HG03097 (cell line): ENCODE measurements at regions not wholly inside any gene's neighbourhood (a gene's known extent, or its start where the extent isn't known, plus 50 kb on each side); places are given as distances from the start of the nearest gene placed in this dataset.
"Not testable (repeated sequence)": the region's sequence is repeated elsewhere in the genome, so short reads cannot be mapped to it uniquely, and the experiment has no call there.

Source experiments
- ATAC-seq: cut with Tn5 transposase; IDR thresholded peaks from one replicate; pipeline ENCODE4 v1.9.1; 2021; ENCODE audit not compliant: unreplicated experiment, low FRiP score

DNA sequence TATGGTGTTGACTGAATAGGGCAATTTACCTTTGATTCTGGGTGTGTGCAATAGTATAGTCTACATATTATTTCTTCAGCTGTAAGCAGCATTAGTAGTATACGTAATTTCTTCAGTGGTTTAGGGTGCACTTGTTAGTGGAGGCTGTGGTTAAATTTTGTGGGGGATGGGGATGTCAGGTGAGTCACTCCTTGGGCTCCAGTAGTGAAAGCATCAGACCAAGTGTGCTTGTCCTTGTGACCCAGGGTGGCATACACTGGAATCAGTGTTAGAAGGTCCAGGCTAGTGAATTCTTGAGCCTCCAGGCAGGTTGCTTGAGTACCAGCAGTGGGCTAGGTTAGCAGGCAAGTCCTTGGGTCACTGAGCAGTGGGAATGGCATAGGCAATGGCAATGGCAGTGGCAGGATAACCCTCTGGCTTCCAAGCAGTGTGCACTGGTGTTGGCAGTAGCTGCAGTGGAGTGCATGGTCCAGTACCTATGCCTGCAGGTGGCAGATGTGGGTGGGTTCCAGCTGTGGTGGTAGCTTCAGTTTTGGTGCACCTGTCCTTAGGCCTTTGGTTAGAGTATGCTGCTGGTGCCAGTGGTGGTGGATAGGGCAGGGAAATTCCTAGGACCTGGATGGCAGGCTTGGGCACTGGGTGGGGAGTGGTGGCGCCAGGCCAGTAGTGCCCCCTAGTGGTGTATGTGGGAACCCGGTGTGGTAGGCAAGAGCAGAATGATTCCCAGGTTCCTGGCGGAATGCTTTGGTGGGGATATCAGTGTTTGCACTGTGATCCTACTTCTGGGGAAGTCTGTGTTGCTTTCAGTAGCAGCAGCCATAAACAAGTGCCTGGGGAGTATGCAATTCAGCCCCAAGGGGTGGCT is 531.0 kb downstream of the SMARCA1 start:
- ATAC-seq = no peak

DNA sequence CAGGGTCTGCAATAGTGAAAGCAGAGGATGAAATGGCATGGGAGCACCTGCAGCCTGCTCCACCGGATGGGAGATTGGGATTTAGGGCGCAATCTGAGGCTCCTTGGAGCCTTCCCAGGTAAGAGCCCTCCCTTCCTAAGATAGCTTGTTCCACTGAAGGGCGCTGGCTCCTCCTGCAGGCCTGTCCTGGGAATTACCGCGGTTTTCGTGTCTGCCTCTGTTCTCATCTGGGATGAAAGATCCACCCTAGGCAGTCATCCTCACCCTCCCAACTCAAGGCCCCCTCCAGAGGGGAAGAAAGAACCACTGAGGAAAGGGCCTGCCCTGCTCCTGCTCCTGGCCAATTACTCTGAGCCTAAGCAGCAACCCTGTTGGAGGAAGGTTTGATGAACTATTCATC is 547.5 kb downstream of the SMARCA1 start:
- ATAC-seq = no peak

DNA sequence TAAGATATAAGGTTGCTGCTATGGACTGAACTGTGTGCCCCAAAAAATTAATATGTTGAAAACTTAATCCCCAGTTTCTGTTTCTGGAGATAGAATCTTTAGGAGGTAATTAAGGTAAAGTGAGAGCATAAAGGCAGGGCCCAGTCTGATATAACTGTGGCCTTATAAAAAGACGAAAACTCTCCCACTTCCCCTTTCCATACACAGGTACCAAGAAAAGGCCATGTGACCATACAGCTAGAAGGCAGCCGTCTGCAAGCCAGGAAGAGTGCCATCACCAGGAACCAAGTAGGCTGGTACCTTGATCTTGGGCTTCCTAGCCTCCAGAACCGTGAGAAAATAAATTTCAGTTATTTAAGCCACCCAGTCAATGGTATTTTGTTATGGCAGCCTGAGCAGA is 550.3 kb downstream of the SMARCA1 start:
- ATAC-seq = no peak

DNA sequence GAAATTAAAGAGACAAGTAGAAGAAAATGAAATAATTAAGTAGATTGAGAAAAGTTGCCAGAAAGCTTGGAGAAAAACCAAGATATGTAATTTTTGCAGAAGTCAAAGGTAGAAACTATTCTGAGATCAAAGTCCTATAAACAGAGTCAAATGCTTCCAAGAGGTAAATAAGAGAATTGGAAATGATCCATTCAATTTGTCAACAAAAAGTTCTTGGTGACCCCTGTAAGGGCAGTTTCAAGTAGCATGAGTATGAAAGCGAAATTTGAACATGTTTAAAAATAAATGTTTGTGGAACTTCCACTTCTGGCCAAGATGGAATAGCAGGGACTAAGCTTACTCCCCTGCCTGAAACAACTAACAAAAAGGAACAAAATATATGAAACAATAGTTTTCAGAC is 562.0 kb downstream of the SMARCA1 start:
- ATAC-seq = no peak

DNA sequence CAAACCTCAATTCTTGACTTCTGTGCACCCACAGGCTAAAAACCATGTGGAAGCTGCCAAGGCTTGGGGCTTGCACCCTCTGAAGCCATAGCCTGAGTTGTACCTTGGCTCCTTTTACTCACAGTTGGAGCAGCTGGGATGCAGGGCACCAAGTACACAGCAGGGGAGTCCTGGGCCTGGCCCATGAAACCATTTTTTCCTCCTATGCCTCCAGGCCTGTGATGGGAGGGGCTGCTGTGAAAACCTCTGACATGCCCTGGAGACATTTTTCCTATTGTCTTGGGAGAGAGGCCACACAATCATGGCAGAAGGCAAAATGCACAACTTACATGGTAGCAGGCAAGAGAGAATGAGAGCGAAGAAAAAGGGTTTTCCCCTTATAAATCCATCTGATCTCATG is 568.6 kb downstream of the SMARCA1 start:
- not testable (repeated sequence) for ATAC-seq

DNA sequence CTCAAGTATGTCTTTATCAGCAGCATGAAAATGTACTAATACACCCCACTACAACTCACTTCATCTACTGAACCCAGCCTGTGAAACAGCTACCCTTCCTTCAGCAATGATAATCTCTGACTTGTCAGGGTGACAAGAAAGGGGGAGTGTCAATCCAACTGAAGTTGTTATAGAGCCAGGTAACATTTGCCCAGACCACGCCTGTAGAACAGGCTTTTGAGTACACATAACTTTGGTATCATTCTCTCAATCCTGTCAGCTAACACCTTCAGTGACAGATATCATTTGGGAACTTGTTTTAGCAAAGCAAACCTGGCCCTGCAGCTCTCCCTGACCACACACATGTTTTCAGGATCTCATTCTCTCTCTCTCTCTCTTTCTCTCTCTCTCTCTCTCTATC is 592.2 kb downstream of the SMARCA1 start:
- ATAC-seq = no peak

DNA sequence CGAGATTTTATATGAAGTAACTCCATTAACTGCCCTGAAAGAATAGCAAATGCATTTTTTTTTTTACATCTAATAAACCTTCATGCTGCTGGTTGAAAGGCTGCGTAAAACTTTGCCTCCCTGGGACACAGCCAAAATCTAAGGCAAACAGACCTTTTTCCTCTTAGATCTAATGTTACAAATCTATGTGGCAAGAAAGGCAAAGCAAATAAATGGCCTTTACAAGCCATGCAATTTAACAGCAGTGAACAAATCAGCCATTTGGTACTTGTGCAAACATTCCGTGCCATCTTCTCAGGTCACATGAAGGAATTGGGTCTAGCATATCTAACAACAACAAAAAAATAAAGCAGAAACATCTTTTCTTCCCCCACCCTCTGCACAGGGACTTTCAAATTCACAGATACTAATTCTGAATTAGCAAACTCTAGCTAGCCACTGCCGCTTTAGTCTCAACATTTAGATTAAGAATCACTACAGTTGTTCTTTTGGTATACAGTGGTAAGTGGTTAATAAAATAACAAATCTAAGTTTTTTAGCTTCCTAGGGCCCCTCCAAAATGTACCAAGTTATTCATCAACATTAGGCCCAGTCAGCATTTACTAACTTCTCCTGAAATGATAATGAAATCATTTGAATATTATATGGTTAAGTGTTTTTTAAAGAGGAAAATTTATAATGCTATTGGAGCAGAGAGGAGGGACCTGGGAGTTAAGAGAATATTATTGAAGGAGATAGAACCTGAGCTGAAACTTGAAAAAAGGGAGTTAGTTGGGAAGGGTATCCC is 593.8 kb downstream of the SMARCA1 start:
- ATAC-seq = no peak

DNA sequence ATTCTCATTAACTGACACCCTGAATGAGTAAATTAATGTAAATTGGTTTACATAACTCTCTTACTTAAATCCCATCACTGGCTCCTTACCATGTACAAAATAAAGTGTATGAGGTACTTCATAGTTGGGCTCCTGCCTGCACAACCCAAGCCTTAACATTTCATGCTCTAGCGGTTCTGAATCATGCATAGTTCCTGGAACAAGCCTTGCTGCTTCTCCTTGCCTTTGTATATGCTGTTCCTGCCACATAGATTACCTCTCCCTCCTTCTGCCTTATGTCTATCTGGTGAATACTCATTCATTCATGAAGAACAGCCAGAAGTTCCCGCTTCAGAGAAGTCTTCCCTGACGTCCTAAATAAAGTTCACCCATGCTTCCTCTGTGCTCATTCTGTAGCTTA is 594.7 kb downstream of the SMARCA1 start:
- ATAC-seq = no peak

DNA sequence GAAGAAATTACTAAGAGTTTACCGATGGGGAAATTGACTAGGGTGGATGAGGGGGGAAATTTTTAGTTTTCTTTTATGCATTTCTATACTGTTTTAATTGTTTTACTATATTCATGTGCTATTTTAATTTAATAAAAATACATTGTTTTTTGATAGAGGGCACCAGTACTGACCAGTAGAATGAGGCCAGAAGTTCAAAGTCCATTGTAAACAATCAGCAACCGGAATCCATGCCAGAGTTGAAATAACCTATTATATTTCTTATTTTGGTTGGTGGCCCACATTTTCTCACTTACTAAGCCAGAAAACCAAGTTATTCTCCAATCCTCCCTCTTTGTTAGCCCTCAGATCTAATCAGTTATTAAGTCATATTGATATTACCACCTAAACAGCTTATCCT is 595.9 kb downstream of the SMARCA1 start:
- no peak for ATAC-seq

DNA sequence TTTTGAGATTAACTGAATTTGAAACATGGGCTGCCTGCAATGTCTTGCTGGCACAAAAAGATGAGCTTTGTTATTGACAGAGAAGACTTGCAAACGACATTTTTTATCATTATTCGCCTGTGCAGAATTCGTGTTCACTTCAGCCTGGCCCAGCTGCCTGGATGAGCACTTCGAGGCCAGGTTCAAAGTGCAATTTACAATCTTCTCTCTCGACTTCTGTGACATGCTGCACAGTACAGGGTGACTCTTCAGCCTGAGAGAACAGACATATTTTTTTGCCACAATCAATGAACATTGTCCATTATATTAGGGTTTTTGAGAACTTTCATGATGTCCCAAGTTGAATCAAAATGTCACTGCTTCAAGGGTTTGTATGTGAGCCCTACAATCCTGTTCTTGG is 616.5 kb downstream of the SMARCA1 start:
- ATAC-seq = no peak

DNA sequence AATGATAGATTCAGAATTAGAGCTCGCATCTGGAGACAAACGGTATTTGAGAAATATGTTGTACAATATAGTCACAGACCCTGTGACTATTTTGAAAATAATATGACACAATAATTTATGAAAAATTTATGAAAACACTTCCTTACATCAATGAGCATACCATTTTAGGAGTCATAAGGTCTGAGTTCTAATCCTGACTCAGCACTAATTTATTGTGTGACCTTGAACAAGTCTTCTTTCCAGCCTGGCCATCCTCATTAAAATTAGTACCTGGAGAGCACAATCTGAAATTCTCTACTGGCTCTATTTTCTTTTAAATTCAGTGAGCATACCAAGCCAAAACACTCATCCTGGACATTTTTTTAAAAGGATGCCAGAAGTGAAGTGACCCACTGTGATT is 622.3 kb downstream of the SMARCA1 start:
- ATAC-seq = no peak

DNA sequence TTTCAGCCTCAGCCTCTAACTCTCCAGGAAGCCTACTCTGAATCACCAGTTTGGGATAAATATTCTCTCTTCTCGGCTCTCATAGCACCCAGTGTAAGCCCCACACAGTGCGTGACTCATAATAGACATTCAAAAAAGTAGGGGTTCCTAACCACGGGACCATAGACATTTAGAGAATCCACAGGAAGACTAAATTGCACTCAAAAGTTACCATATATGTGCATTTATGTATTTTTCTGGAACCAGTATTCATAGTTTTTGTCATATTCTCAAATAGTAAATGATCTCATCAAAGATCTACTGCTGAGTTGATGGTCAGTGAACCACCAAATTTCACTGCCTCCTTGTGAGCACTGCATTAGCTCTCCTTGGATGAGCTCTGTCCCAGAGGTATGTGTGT is 625.7 kb downstream of the SMARCA1 start:
- no peak for ATAC-seq

DNA sequence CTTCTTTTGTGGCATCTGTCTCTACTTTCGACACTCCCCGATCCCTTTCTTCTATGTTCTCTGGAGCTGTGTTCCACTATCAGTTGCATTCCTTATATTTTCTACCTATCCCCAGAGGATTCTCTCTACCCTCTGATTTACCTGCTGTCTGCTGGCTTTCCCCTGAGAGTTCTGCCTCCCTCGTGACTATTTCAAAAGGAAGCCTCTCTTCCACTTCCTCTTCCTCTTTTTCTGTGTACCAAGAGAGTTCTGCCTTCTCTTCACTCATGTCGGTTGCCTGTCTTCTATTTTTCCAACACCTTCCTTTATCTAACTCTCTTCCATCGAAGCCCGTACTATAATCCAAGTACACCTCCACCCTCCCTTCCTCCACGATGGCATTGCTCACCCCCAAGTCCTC is 631.7 kb downstream of the SMARCA1 start:
- ATAC-seq = no peak

DNA sequence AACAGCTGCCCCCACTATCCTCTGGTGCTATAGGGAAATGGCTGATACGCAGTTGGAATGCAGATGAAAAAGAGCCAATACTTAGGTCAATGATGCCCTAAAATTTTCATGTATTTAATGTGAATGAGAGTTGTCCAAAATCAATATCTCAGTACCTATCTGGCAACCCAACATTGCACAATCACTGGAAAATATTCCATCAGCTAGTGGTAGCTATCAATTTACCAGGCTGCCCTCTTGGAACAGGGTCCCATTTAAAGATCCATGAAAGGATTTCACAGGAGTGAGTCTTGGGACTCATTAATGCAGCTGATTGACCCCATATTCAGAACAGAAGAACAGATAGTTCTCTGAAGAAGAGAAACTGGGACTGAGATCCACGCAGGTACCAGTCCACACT is 638.9 kb downstream of the SMARCA1 start:
- ATAC-seq = no peak

DNA sequence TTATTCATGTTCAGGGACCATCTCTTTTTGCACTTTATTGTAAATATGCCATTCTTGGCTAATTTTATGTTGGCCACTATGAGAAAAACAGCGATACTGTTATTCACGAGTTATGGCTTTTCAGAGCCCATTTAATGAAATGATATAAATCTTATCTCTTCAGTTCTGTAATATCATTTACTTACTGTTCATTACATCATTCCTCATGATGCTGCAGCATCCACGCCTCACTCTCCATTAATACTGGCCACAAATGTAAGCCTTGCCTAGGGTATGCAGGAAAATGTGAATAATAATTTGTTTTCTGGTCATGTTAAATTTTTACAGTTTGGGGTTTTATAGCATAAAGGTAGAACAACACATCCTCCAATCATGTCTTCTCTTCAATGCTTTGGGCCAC is 639.6 kb downstream of the SMARCA1 start:
- no peak for ATAC-seq

DNA sequence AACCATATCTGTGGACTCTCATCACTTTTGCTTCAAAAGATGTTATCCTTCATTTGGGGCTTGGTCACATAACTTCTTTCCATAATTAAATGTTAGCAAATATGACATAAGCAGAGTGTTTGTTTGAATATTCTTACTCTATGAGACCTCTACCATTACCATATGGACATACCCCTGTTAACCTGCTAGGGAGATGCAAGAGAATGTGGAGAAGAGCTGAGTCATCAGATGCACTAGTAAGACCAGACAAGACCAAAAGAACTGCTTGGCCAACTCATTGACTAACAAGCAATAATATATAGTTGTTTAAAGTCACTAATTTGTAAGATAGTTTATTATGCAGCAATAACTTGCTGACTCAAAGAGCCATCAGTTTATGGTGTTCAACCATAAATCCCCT is 652.9 kb downstream of the SMARCA1 start:
- no peak for ATAC-seq

DNA sequence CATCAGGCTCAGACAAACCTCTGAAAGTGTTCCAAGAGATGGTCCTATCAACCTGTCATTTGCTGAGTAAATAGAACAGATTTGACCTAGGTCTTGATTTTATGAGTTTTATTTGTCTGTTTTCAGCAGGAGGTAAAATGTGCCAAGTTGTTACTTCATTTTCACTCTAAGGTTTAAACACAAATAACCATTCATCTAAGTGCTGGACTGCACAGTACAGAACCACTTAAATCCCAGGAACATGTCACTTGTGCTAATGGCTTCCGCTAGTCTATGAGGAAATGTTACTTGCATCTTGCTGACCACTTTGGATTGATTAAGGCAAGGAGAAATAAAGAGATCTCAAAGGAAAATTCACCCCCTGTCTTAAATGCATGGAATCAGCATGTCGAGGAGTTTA is 660.7 kb downstream of the SMARCA1 start:
- no peak for ATAC-seq

DNA sequence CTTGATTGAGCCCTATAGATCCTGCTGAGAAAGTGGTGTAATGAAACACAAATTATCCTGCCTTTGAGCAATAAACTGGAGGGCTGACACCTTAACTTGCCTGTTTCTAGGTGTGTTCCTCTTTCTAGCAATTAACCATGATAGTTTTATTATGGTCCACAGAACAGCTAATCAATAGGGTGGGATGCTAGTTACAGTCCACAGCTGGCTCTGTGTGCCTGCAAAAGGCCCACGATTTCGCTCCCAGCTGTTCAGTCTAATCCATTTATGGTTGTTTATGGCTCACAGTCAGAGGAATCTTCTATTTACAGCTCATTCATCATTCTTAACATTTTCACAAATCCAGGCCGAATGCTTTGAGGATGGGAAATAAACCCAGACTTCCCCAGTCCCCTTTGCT is 674.9 kb downstream of the SMARCA1 start:
- no peak for ATAC-seq

DNA sequence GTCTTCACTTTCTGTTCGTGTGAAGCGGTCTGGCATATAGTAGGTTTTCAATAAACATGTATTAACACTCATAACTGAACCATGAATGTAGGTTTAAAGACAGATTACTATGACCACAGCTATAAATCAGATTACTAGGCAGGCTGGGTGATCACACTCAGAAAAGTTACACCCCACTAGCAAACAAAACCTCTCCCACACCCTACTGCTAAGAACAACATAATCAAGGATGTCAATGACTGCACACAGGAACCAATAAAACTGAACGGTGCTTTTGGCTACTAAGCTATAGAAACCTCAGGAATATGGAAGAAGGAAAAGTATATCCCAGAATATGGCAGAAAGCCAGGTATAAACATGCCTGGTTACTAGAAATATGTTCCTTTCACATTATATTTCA is 676.9 kb downstream of the SMARCA1 start:
- no peak for ATAC-seq

DNA sequence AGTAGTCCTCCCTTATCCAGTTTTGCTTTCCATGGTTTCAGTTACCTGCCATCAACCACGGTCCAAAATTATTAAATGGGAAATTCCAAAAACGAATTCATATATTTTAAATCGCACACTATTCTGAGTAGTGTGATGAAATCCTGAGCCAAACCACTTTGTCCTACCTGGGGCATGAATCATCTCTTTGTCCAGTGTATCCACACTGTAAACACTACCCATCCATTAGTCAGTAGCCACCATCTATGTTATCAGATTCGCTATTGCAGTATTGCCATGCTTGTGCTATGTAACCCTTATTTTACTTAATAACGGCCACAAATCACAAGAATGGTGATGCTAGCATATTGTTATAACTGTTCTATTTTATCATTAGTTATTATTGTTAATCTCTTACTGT is 704.6 kb downstream of the SMARCA1 start:
- no peak for ATAC-seq

DNA sequence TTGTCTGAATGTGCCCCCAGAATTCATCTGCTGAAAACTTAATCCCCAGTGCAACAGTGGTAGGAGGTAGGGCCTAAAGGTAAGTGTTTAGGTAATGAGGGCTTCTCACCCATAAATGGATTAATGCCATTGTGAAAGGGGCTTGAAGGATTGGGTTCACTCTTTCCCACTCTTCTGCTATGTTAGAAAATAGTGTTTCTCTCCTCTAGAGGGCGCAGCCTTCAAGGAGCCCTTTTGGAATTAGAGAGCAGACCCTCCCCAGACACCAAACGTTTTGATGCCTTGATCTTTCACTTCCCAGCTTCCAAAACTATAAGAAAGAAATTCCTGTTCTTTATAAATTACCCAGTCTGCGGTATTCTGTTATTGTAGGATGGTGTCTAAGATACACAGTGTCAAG is 706.4 kb downstream of the SMARCA1 start:
- no peak for ATAC-seq

DNA sequence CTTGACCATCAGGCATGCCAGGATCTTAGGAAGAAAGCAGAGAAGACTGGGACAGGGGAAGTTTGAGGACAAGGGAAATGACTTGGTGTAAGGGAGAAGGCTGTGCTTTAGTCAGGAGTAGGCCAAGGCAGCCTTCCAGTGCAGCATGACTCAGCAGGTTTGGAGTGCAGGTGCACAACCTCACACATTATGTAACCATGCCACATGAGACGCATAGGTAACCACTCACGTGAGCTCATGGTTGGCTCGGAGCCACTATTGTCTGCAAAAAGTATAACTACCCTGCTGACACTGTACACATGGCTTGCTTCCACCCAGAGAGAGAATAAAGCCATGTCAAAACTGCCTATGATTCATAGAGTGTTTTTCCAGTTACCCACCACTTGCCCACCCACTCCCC is 715.9 kb downstream of the SMARCA1 start:
- no peak for ATAC-seq
